RKO (cell line): ENCODE measurements at regions not wholly inside any gene's neighbourhood (a gene's known extent, or its start where the extent isn't known, plus 50 kb on each side); places are given as distances from the start of the nearest gene placed in this dataset.
A peak's percentile ranks its signal among the peaks of the same experiment; 100 is the strongest.

ENCODE experiments used
- DNase-seq: peaks from one replicate; pipeline ENCODE4 v3.0.0-alpha.2; 2016; ENCODE audit warnings: low spot score

- DNase-seq, result no peak
Observed at GRCh38 chr13:30151388-30151787, 156.0 kb downstream of the KATNAL1 start.

- DNase-seq, result no peak
Observed at GRCh38 chr13:30149248-30149647, 158.1 kb downstream of the KATNAL1 start.

GRCh38 chr13:30148786-30149185 lies 158.6 kb downstream of the KATNAL1 start:
- DNase-seq, result no peak

GRCh38 chr13:30148171-30148754 lies 159.1 kb downstream of the KATNAL1 start:
- no peak for DNase-seq

GRCh38 chr13:30147421-30147820 lies 159.9 kb downstream of the KATNAL1 start:
- no peak for DNase-seq

- DNase-seq, result no peak
Observed at GRCh38 chr13:30147015-30147414, 160.3 kb downstream of the KATNAL1 start.

- no peak for DNase-seq
Observed at GRCh38 chr13:30145709-30146367, 161.5 kb downstream of the KATNAL1 start.

- no peak for DNase-seq
Observed at GRCh38 chr13:30143666-30144400, 163.5 kb downstream of the KATNAL1 start.

GRCh38 chr13:30142486-30143211 lies 164.7 kb downstream of the KATNAL1 start:
- DNase-seq, result no peak

- no peak for DNase-seq
Observed at GRCh38 chr13:30141775-30142485, 165.4 kb downstream of the KATNAL1 start.

- DNase-seq, result no peak
Observed at GRCh38 chr13:30140973-30141372, 166.4 kb downstream of the KATNAL1 start.

GRCh38 chr13:30138511-30138910 lies 168.8 kb downstream of the KATNAL1 start:
- no peak for DNase-seq

GRCh38 chr13:30135868-30136267 lies 171.5 kb downstream of the KATNAL1 start:
- no peak for DNase-seq

GRCh38 chr13:30135351-30135750 lies 172.0 kb downstream of the KATNAL1 start:
- DNase-seq, result no peak

- no peak for DNase-seq
Observed at GRCh38 chr13:30134578-30134977, 172.8 kb downstream of the KATNAL1 start.

- DNase-seq, result no peak
Observed at GRCh38 chr13:30133996-30134395, 173.4 kb downstream of the KATNAL1 start.

- no peak for DNase-seq
Observed at GRCh38 chr13:30133554-30133912, 173.8 kb downstream of the KATNAL1 start.

- DNase-seq, result peak; percentile 81
Observed at GRCh38 chr13:30132623-30133553, 174.5 kb downstream of the KATNAL1 start.

GRCh38 chr13:30129411-30129810 lies 177.9 kb downstream of the KATNAL1 start:
- no peak for DNase-seq

GRCh38 chr13:30128591-30128990 lies 178.8 kb downstream of the KATNAL1 start:
- no peak for DNase-seq

- no peak for DNase-seq
Observed at GRCh38 chr13:30128095-30128494, 179.3 kb downstream of the KATNAL1 start.
